ENCODE measurements at regions not wholly inside any gene's neighbourhood (a gene's known extent, or its start where the extent isn't known, plus 50 kb on each side); places are given as distances from the start of the nearest gene placed in this dataset.

DNA sequence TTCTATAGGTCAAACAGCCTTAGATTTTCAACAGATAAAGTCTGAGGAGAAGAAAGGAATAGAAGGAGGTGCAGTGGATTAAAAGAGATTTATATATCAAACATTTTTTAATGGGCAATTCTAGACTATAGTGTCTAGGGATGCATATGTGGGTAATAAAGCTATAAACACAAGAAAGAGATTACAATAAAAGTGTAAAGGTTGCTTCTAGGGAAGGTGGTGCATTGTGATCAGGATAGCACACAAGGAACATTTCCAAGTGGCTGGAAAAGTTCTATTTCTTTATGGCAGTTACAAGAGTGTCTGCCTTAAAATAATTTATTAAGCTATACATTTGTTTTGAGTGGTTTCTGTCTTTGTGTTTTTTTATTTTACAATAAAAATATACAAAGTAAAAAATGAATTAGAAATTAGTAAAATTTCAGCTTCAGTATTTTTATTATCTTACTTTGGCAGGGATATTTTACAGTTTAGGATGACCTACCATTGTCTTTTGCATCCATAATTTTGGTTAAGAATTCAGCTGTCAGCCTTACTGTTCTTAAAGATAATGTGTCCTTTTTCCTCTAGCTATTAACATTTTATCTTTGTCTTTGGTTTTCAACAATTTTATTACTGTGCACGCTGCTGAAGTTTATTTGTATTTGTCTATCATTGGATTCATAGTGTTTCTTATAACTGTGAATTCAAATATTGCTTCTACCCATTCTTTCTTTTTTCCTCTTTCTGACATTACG is 221.8 kb downstream of the LACC1 start:
- no peak for DNase-seq

DNA sequence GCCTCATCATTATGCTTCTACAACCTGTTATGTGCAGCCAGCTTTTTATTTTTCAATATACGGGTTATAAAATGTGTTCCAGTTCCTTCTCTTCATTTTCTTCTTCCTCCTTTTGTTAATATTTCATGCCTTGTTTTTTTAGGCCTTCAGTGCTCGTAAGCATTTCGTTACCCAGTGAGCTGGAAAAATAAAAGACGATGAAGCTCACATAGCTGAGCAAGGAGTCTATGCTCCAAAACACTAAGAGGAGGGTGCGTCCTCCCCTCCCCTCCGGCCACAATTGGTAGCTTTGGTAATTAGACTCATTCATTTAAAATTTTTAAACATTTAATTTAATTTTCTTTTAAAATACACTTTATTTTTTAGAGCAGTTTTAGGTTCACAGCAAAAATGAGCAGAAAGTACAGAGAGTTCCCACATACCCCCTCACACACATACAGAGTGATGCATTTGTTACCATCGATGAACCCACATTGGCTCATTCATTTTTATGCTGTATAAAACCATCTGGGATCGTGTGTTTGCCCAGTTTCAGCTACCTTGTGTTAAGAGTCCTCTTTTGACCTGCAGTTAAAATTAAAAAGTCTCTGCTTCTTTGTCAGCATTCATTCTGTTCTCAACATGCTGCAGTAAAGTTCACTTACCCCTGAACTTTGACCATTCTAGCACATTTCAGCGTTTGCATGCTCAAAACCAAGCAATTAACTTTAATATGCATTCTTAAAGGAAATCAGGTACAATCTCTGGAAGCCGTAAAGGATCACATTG is 223.9 kb downstream of the LACC1 start:
- no peak for DNase-seq

GRCh38 chr13:44104197-44104490 is 224.4 kb downstream of the LACC1 start:
- no peak for DNase-seq

DNA sequence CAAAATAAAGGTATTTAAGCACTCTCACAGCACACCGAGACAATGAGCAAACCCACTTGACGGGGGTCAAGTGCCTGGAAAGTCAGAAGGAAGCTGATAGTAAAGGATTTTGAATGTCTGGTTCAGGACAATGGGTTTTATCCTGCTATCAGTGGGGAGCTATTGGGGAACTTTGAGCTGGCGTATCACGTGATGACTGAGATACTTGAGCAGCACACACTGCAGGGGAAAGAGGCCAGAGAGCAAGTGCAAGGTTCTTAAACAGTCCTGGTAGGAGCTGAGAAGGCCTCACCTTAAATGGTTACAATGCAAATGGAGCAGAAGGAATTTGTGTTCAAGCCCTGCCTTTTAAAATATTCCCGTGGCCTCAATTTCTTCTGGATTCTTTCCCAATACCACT is 225.3 kb downstream of the LACC1 start:
- DNase-seq: no peak

DNA sequence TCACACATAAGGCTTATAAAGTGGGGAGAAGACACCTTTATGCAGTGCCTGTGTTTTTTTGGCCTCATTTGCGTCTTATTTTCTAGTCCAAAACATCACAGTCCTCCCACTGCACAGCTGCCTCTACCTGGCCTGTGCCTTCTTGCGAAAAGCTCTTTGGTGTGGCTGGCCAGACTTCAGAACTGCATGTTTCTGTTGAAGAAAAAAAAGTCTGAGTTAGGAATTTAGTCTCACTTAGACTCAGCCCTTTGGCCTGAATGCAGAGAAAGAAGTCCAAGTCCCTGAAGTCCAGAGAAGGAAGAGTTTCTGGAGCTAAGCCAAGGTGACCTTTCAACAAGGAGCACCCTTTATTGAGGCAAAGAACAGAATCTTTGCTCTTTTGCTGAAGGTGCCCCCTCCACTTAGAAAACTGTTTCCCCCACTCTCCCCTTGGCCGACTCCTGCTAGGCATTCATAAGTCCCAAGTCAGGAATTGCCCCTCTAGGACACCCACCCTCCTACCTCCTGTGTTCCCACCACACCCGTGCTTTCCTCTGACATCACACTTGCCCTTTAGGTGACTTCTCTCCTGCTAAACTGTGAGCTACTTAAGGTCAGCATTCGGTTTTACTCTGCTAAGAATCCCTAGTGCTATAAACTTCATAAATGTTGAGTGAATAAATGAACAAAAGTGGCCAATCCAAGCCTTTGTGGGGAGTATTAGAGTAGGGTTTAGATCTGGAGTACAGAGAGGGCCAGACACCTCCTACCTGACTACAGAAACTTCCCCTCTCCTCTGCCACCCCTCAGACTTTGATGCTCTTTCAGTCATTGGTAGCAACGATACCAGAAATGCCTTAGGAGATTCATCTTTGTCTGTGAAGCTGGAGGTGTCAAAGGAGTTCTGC is 226.8 kb downstream of the LACC1 start:
- no peak for DNase-seq

DNA sequence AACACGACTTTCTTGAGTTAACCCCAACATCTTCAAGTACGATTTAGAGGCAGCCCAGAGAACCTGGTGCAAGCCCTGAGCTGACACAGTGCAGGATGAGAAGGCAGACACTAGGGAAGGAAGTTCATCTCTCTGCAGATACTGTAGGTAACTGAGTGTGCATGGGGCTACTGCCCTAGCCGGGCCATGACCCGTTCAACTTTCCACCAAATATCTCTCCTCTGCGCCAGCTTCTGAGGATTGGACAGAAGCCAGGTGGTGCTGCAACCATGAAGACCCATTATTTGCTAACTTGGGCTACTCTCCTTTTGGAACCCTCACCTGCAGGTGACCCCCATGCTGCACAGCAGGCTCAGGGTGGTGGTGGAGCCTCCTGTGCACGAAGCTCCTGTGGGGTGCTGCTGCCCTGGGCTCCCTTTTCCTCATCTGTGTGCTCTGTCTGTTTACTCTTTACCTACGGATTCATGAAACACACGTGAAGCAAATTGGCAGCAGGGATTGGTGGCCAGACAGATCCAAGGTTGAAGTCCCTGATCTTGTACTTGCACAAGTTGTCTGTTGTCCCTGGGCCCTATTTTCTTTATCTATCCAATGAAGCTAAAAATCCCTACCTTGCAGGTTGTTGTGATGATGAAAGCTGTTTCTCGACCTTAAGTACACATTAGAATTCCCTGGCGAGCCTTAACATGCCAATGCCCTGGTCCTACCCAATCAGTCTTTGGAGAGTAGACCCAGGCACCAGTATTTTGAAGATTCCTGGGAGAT is 227.8 kb downstream of the LACC1 start:
- DNase-seq: no peak

GRCh38 chr13:44108331-44108858 is 228.7 kb downstream of the LACC1 start:
- DNase-seq: no peak

- DNase-seq: no peak
Observed at GRCh38 chr13:44110091-44110621, 230.5 kb downstream of the LACC1 start.

DNA sequence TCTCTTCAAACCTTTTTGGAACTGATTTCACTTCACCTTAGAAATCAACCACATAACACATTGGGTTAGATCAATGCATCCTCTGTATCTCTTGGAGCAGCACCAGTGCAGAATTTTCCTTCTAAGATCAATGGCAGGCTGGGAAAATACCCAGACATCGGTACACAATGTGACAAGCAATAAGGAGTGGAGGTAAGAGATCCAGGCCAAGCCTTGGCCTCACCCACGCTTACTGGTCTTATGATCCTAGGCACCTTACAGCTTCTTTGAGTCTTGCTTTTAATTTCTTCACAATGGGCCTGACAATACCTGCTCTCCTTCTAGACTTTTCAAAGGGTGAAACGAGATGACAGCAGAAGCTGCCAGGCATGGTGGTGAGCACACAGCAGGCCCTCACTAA is 232.0 kb downstream of the LACC1 start:
- no peak for DNase-seq

DNA sequence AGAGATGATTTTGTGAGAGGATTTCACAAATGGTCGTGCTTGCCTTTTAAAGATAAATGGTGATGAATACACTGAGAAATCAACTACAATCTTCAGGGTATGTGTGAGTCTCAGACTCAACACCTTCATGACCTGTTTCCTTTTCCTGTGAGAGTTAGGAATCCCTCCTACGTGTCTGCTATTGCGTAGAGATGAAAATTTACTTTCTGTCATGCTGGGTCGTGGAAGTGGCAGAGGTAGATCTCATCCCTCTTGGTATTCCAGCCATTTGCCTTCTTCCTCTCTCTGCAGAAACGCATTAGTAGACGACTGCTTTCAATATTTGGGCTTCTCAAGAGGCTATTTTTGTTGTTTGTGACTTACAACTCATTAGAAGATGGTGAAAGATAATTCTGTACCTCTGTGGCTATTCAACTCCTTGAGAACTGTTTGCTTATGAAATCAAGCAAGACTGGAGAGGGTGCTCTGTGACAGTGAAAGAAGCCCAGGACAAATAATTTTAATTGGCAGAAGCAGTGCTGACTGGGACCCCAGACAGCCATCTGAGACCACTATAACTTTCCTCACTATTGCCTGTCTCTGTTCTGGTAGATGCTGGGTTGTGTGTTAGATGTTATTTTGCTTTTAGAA is 233.1 kb downstream of the LACC1 start:
- no peak for DNase-seq

GRCh38 chr13:44116562-44117332 is 237.0 kb downstream of the LACC1 start:
- DNase-seq: no peak

DNA sequence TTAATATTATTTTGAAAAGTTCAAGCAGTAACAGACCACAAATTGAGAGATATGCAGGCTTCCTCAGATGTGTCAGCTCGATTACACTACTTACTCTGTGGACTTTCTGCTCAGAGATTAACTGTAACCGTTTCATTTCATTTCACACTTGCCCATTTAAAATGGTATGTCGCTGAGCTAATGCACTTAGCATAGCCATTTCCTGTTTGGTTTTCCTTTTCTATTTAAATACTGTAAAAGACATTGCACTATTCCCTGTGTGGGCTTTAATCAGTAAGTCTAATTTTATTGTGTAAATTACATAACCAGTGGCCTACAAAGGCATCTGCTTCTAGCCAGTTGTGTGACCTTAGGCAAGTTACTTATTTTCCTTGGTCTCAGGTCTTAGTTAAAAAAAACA is 237.6 kb downstream of the LACC1 start:
- DNase-seq: no peak

- DNase-seq: no peak
Observed at GRCh38 chr13:44117816-44118215, 238.1 kb downstream of the LACC1 start.

DNA sequence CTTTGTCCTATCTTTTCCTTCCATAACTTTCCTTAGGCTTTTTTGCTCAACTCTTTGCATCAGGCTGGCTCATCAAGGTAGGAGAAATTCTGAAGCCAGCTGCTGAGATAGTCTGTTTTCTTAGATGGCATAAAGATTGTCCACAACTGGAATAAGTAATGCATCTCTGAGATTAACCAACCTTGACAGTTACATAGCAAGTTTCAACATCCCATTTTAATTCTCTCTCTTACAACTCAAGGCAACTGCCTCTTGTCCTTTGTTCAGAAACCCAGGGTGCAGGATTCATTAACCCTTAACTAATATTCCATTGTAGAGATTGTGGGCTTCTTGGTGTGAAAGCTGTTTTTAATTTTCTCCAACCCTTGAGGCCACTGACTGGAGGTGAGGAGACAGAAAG is 239.2 kb downstream of the LACC1 start:
- no peak for DNase-seq

DNA sequence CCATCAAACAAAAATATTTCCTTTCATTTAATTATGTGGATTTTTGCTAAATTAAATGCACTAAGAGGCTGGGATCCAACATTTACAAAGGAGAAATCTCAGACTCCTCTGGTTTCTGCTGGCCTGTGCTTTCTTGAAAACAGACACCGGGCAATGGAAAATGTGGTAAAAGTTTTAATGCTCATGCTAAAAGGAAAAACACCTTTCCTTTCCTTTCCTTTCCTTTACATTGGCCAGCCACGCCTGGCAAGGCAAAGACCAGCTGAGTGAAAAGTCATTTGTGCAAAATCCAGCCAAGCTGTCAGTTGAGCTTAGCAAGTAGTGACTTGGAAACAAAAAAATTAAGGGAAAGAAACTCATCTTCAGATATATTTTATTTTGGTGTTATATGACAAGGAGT is 240.3 kb downstream of the LACC1 start:
- DNase-seq: no peak

GRCh38 chr13:44120849-44121755 is 241.4 kb downstream of the LACC1 start:
- no peak for DNase-seq

DNA sequence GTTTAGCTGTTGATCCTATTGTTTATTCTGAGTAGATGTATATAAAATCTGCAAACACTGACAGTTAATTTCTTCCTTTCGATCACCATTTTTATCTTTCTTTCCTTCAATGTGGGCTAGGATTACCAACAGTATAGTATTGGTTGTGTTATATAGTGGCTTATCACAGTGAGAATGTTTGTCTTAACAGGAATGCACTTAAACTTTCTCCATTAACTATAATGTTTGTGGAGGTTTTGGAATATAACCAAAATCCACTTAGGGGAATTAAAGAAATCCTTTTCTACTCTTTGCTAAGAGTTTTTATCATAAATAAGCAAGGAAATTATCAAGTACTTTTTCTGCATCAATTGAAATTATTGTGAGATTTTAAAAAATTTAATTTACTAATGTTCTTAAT is 244.6 kb downstream of the LACC1 start:
- DNase-seq: no peak

DNA sequence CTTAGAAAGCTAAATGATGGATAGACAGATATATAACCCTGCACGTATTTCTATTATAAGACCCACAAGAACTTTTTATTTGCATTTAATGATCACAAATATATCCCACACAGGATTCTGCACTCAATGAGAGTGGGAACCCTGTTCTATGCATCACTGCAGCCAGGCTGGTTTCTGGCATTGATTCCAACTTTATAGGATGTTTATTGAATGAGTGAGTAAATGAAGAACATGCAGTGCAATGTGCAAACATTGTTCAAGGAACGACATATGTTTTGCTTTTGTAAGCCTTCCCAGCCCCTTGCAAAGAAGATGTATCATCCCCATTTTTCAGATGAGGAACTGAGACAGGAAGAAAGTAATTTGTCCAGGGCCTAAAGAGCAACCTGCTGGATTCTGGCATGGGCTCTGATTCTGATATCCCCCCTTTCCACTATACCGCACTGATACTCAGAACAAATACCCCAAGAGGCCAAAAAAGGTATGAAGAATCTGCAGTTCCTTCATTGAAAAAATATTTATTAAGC is 246.3 kb downstream of the LACC1 start:
- DNase-seq: no peak

GRCh38 chr13:44128552-44129001 is 245.0 kb upstream of the SERP2 start:
- DNase-seq: no peak

- DNase-seq: no peak
Observed at GRCh38 chr13:44129418-44129817, 244.2 kb upstream of the SERP2 start.
